Esophagus squamous epithelium (tissue), 5 donors: ENCODE measurements at regions not wholly inside any gene's neighbourhood (a gene's known extent, or its start where the extent isn't known, plus 50 kb on each side); places are given as distances from the start of the nearest gene placed in this dataset.

Experiments used
- DNase-seq: peaks from one replicate; lab custom pipeline; 2025; lab: John Stamatoyannopoulos, UW
- H3K27ac ChIP-seq, 4 donors: fragments of 200-600 bp; sonication (generic); one replicate each; pipeline ENCODE4 v1.5.1; 2016 to 2019; ENCODE audit warnings: mild to moderate bottlenecking in 1 of 4
- H3K27me3 ChIP-seq, 4 donors: fragments of 200-600 bp; sonication (generic); 1 replicate in 3 of 4; 2 replicates in 1 of 4; pipeline versions ENCODE4 v1.5.1 to v1.6.0; 2017 to 2021; ENCODE audit warnings: antibody characterized with exemption in 1 of 4
- H3K36me3 ChIP-seq, 3 donors: fragments of 200-600 bp; sonication (generic); one replicate each; pipeline ENCODE4 v1.5.1; 2016 to 2019
- H3K4me1 ChIP-seq, 3 donors: fragments of 200-600 bp; sonication (generic); one replicate each; pipeline ENCODE4 v1.5.1; 2017 to 2019
- H3K4me3 ChIP-seq, 4 donors: fragments of 200-600 bp; sonication (generic); 1 replicate in 3 of 4; 2 replicates in 1 of 4; pipeline ENCODE4 v1.5.1; 2016 to 2019; ENCODE audit warnings: mild to moderate bottlenecking in 2 of 4, moderate library complexity in 1 of 4
- H3K9me3 ChIP-seq, 3 donors: fragments of 200-600 bp; sonication (generic); one replicate each; pipeline ENCODE4 v1.5.1; 2016 to 2019
- POLR2A ChIP-seq, 4 donors: fragments of 450-650 bp; IDR thresholded peaks; one replicate each; pipeline ENCODE4 v1.6.1; 2017; ENCODE audit warnings: antibody characterized with exemption in 4 of 4, mild to moderate bottlenecking in 4 of 4, moderate library complexity in 3 of 4
- WGBS, 2 donors: methylation state at CpG; one replicate each; pipeline ENCODE4 v1.1.5; 2018; 5-methylcytosine and 5-hydroxymethylcytosine counted together
- intact Hi-C: fragments of 100-400 bp; cut with DNase I; formaldehyde crosslinking; loops from one replicate; pipeline ENCODE4 v1.15.0; 2022
- TF ChIP-seq, protein P1 (sequence below), 6 experiments: fragments of 450-650 bp in 4 of 6; fragments of 200-600 bp in 2 of 6; sonication (generic) in 2 of 6; IDR thresholded peaks; one replicate each; pipeline ENCODE4 v1.5.1; 2016 to 2019; ENCODE audit warnings: antibody characterized with exemption in 6 of 6, mild to moderate bottlenecking in 4 of 6, moderate library complexity in 4 of 6
- donor health status: DM: yes; HTN: yes; CAD: no.

DNA sequence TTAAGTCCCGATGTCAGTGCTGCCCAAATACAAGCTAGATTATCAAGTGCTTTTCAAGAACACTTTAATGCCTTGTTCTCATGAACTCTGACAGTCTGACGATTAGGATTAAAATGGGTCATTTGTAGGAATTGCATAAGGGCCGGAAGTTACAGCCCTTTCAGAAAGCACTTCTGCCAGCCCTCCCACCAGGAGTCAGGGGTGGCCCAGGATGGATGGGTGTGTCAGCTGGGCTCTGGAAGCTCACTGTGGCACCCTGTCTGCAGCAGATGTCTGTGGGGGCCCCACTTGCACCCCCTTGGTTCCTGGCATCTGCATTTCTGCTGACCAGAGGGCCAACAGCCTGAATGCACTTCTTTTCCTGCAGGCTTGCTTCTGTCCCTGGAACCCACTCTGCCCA, 712.7 kb downstream of the UQCRFS1 start:
- H3K36me3 ChIP-seq = no peaks in the 10 kb centered on the region
- intact Hi-C loops = no loop called here
- H3K9me3 ChIP-seq = peaks cover 0 to 5% (median 0%) of the 10 kb centered on the region in 3 donors
- WGBS, 2 donors = 69 to 77% methylated on average over 3 of the region's 3 CpGs
- no peak for DNase-seq
- H3K4me1 ChIP-seq = no peaks in the 10 kb centered on the region
- no peak overlapping the region for H3K27ac ChIP-seq
- H3K4me3 ChIP-seq = no peak overlapping the region
- H3K27me3 ChIP-seq = no peaks in the 10 kb centered on the region
- TF ChIP-seq, protein P1, sequence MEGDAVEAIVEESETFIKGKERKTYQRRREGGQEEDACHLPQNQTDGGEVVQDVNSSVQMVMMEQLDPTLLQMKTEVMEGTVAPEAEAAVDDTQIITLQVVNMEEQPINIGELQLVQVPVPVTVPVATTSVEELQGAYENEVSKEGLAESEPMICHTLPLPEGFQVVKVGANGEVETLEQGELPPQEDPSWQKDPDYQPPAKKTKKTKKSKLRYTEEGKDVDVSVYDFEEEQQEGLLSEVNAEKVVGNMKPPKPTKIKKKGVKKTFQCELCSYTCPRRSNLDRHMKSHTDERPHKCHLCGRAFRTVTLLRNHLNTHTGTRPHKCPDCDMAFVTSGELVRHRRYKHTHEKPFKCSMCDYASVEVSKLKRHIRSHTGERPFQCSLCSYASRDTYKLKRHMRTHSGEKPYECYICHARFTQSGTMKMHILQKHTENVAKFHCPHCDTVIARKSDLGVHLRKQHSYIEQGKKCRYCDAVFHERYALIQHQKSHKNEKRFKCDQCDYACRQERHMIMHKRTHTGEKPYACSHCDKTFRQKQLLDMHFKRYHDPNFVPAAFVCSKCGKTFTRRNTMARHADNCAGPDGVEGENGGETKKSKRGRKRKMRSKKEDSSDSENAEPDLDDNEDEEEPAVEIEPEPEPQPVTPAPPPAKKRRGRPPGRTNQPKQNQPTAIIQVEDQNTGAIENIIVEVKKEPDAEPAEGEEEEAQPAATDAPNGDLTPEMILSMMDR (IDR thresholded peaks at IDR 0.05) = no peak
- no peak for TF ChIP-seq POLR2A (IDR thresholded peaks at IDR 0.05)

DNA sequence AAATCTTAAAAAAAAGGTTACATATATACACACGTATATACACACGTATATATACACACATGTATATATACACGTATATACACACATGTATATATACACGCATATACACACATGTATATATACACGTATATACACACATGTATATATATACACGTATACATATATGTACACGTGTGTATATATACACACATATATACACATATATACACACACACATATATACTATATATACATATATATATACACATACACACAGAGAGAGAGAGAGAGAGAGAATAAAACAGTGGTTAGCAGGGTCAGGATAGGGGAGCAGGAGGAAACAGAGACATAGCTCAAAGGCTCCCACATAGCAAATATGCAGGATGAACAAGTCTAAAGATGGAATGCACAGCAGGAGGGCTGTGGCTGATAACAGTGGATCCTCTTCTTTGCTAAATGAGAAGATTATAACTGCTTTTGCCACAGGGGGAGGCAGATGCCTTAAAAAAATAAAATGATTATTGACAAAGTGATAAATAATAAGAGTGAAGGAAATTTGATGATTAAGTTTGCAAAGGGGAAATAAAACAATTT, 714.5 kb downstream of the UQCRFS1 start:
- no peak overlapping the region for H3K27ac ChIP-seq
- no peaks in the 10 kb centered on the region for H3K4me1 ChIP-seq
- intact Hi-C loops = no loop called here
- H3K4me3 ChIP-seq = no peak overlapping the region
- no peak for TF ChIP-seq POLR2A (IDR thresholded peaks at IDR 0.05)
- TF ChIP-seq, protein P1 (IDR thresholded peaks at IDR 0.05) = no peak
- WGBS, 2 donors = 79 to 85% methylated on average over 7 of the region's 7 CpGs
- no peaks in the 10 kb centered on the region for H3K9me3 ChIP-seq
- DNase-seq = no peak
- no peaks in the 10 kb centered on the region for H3K27me3 ChIP-seq
- H3K36me3 ChIP-seq = no peaks in the 10 kb centered on the region

DNA sequence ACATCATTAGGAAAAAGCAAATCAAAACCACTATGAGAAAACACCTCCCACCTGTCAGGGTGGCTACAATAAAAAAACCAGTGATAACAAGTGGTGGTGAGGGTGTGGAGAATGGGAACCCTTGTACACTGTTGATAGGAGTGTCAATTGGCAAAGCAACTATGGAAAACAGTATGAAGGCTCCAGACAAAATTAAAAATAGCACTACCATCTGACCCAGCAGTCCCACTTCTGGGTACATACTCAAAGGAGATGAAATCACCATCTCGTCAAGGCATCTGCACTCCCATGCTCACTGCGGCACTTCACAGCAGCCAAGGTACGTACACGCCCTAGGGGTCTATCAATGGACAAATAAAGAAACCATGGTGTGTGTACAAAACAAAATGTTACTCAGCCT, 715.1 kb downstream of the UQCRFS1 start:
- no peaks in the 10 kb centered on the region for H3K27me3 ChIP-seq
- no peak for DNase-seq
- no peaks in the 10 kb centered on the region for H3K4me1 ChIP-seq
- no peak overlapping the region for H3K4me3 ChIP-seq
- H3K27ac ChIP-seq = no peak overlapping the region
- H3K36me3 ChIP-seq = no peaks in the 10 kb centered on the region
- WGBS, 2 donors = 81 to 87% methylated on average over 4 of the region's 4 CpGs
- H3K9me3 ChIP-seq = no peaks in the 10 kb centered on the region
- intact Hi-C loops = no loop called here
- TF ChIP-seq, protein P1 (IDR thresholded peaks at IDR 0.05) = no peak
- TF ChIP-seq POLR2A (IDR thresholded peaks at IDR 0.05) = no peak

DNA sequence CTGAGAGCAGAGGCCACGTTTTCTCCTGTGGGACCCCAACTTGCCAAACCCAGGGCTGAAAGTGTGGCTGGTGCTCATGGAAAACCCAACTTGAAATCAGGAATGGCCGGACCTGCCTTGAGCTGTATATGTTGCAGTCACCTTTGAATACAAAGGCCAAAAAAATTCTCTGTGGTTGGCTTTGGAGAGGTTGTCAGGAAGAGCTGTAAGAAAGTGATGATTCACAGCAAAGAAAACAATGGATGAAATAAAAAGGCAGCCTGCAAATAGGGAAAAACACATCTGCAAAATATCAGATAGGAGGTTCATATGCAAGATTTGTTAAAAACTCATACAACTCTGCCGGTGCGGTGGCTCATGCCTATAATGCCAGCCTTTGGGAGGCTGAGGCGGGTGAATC, 715.8 kb downstream of the UQCRFS1 start:
- no peaks in the 10 kb centered on the region for H3K4me1 ChIP-seq
- DNase-seq = no peak
- no peak for TF ChIP-seq POLR2A (IDR thresholded peaks at IDR 0.05)
- TF ChIP-seq, protein P1 (IDR thresholded peaks at IDR 0.05) = no peak

DNA sequence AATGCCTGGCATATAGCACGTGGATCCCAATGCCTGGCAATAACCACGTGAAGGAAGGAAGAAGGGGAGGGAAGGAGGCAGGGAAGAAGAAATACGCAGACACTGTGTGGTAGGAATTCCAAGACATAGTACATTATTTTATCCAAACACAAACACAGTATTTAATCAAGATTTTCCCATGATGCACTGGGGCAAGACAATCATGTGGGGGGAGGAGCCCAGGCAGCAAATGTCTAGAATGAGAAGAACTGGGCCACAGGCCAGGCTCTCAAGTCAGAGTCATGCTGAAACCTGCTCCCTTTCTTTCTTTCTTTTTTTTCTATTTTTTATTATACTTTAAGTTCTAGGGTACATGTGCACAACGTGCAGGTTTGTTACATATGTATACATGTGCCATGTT, 717.9 kb downstream of the UQCRFS1 start:
- Histone ChIP-seq H3K36me3 (no peaks in the 10 kb centered on the region), H3K4me3 (no peak overlapping the region), H3K27me3 (no peaks in the 10 kb centered on the region), H3K27ac (no peak overlapping the region), H3K9me3 (no peaks in the 10 kb centered on the region), H3K4me1 (no peaks in the 10 kb centered on the region)
- 45 to 63% methylated on average over 3 to 4 of the region's 4 CpGs for WGBS, 2 donors
- DNase-seq = no peak
- intact Hi-C loops = no loop called here
- TF ChIP-seq, protein P1 (IDR thresholded peaks at IDR 0.05) = no peak
- TF ChIP-seq POLR2A (IDR thresholded peaks at IDR 0.05) = no peak

More for the DNA sequence above, 715.8 kb downstream of the UQCRFS1 start:
- no peak overlapping the region for H3K4me3 ChIP-seq
- H3K27ac ChIP-seq = no peak overlapping the region
- H3K27me3 ChIP-seq = no peaks in the 10 kb centered on the region
- no peaks in the 10 kb centered on the region for H3K9me3 ChIP-seq
- 72 to 74% methylated on average over 5 of the region's 5 CpGs for WGBS, 2 donors
- no peaks in the 10 kb centered on the region for H3K36me3 ChIP-seq
- intact Hi-C loops = no loop called here
